HFFc6 (cell line): ENCODE measurements at regions not wholly inside any gene's neighbourhood (a gene's known extent, or its start where the extent isn't known, plus 50 kb on each side); places are given as distances from the start of the nearest gene placed in this dataset.
A peak's percentile ranks its signal among the peaks of the same experiment; 100 is the strongest.

Experiments
- DNase-seq: peaks from one replicate; pipeline ENCODE4 v3.0.0-alpha.2; 2018
- H3K27ac Mint-ChIP-seq: 2 replicates; pipeline ENCODE4 v1.8.0; 2020; ENCODE audit warnings: mild to moderate bottlenecking, mixed read lengths
- H3K27me3 Mint-ChIP-seq: 2 replicates; pipeline ENCODE4 v1.8.0; 2021; ENCODE audit warnings: mild to moderate bottlenecking, moderate library complexity, mixed read lengths; ENCODE audit not compliant: insufficient read depth
- H3K36me3 Mint-ChIP-seq: 2 replicates; pipeline ENCODE4 v1.8.0; 2021; ENCODE audit warnings: low read depth, mixed read lengths
- H3K4me1 Mint-ChIP-seq: 2 replicates; pipeline ENCODE4 v1.8.0; 2020; ENCODE audit warnings: low read depth, mixed read lengths
- H3K4me3 Mint-ChIP-seq: 2 replicates; pipeline ENCODE4 v1.8.0; 2020; ENCODE audit warnings: mild to moderate bottlenecking, moderate library complexity, mixed read lengths
- H3K9me3 Mint-ChIP-seq: 2 replicates; pipeline ENCODE4 v1.8.0; 2020; ENCODE audit warnings: mild to moderate bottlenecking, mixed read lengths
- CTCF ChIP-seq: fragments of 200-600 bp; sonication (generic); IDR thresholded peaks from 2 replicates; pipeline ENCODE4 v1.5.0; 2021; ENCODE audit warnings: antibody characterized with exemption, mild to moderate bottlenecking

GRCh38 chr1:96969656-96970163 lies 248.1 kb downstream of the PTBP2 start:
- H3K4me3 Mint-ChIP-seq = no peak overlapping the region
- H3K27ac Mint-ChIP-seq = no peak overlapping the region
- H3K9me3 Mint-ChIP-seq = no peaks in the 10 kb centered on the region

GRCh38 chr1:96971439-96971838 lies 249.9 kb downstream of the PTBP2 start:
- no peaks in the 10 kb centered on the region for H3K9me3 Mint-ChIP-seq
- H3K27me3 Mint-ChIP-seq = peaks cover 1% of the 10 kb centered on the region; the same call in 1 of the 2 replicates
- peaks cover 2% of the 10 kb centered on the region; the same call in 1 of the 2 replicates for H3K36me3 Mint-ChIP-seq
- no peak overlapping the region for H3K4me3 Mint-ChIP-seq
- TF ChIP-seq CTCF = no peak
- DNase-seq = no peak
- H3K27ac Mint-ChIP-seq = no peak overlapping the region
- peaks cover 34% of the 10 kb centered on the region for H3K4me1 Mint-ChIP-seq

More at GRCh38 chr1:96969656-96970163, 248.1 kb downstream of the PTBP2 start:
- H3K27me3 Mint-ChIP-seq = peaks cover 1% of the 10 kb centered on the region; the same call in 1 of the 2 replicates
- DNase-seq = no peak
- peaks cover 31% of the 10 kb centered on the region for H3K4me1 Mint-ChIP-seq
- no peaks in the 10 kb centered on the region for H3K36me3 Mint-ChIP-seq
- no peak for TF ChIP-seq CTCF

GRCh38 chr1:96971849-96972602 lies 250.4 kb downstream of the PTBP2 start:
- Mint-ChIP-seq H3K27ac (no peak overlapping the region), H3K27me3 (peaks cover 3% of the 10 kb centered on the region), H3K9me3 (no peaks in the 10 kb centered on the region), H3K4me3 (no peak overlapping the region), H3K36me3 (peaks cover 5% of the 10 kb centered on the region; the same call in 1 of the 2 replicates), H3K4me1 (peaks cover 36% of the 10 kb centered on the region)
- DNase-seq = no peak
- no peak for TF ChIP-seq CTCF

- Mint-ChIP-seq H3K36me3 (peaks cover 5% of the 10 kb centered on the region; the same call in 1 of the 2 replicates), H3K4me3 (no peak overlapping the region), H3K9me3 (no peaks in the 10 kb centered on the region), H3K27me3 (peaks cover 3% of the 10 kb centered on the region), H3K4me1 (peaks cover 24% of the 10 kb centered on the region), H3K27ac (no peak overlapping the region)
- peak; percentile 8 for DNase-seq
- no peak for TF ChIP-seq CTCF
These were observed 252.0 kb downstream of the PTBP2 start for GRCh38 chr1:96973605-96974004.

DNA sequence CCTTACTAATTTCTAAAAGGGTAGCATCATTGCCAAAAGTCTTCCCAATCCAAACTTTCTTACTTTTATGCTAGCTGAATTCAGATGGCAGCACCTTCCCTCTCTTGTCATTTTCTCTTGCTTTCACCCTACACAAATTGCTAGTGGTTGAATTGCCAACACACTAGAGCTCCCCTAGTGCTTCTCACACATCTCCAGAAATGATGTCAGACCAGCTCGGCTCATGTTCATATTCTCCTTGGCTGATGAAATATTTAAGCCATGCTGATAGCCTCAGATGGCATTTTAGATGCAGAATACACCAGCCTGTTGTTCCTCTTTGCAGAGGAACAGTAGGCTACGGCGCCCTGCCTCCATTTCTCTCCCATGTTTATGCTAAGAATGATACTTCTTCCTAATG lies 256.9 kb downstream of the PTBP2 start:
- H3K9me3 Mint-ChIP-seq = no peaks in the 10 kb centered on the region
- H3K4me1 Mint-ChIP-seq = peaks cover 35% of the 10 kb centered on the region
- H3K27ac Mint-ChIP-seq = no peak overlapping the region
- TF ChIP-seq CTCF = no peak
- peaks cover 5% of the 10 kb centered on the region; the same call in 1 of the 2 replicates for H3K36me3 Mint-ChIP-seq
- H3K27me3 Mint-ChIP-seq = peaks cover 2% of the 10 kb centered on the region
- no peak for DNase-seq
- no peak overlapping the region for H3K4me3 Mint-ChIP-seq
